Spleen (tissue), 7 donors: ENCODE measurements at regions not wholly inside any gene's neighbourhood (a gene's known extent, or its start where the extent isn't known, plus 50 kb on each side); places are given as distances from the start of the nearest gene placed in this dataset.

ENCODE experiments used
- CTCF ChIP-seq, 11 experiments: fragments of 200-600 bp in 7 of 11; fragments of 450-650 bp in 4 of 11; sonication (generic) in 4 of 11; IDR thresholded peaks in 8 of 11; conservative IDR thresholded peaks in 3 of 11; 1 replicate in 7 of 11; 2 replicates in 4 of 11; pipeline versions ENCODE4 v1.4.0 to v1.8.0; 2016 to 2021; ENCODE audit warnings: antibody characterized with exemption in 11 of 11, inconsistent platforms in 4 of 11, mild to moderate bottlenecking in 1 of 11
- POLR2A ChIP-seq, 3 donors: fragments of 450-650 bp; IDR thresholded peaks; one replicate each; pipeline ENCODE4 v1.5.1; 2017; ENCODE audit warnings: antibody characterized with exemption in 3 of 3, mild to moderate bottlenecking in 1 of 3
- donor health status: DM: no; HTN: no; CAD: no; lungs with moderate emphysema.
- donor health status: DM: no; HTN: no; CAD: no.
- donor health status: DM: no; HTN: no; CAD: no.

GRCh38 chr15:81473177-81473576 is 99.2 kb upstream of the TMC3 start:
- no peak for TF ChIP-seq CTCF (IDR thresholded peaks at IDR 0.05 in 8 of 11, conservative IDR thresholded peaks at IDR 0.05 in 3 of 11)
- TF ChIP-seq POLR2A (IDR thresholded peaks at IDR 0.05): no peak
